Endothelial cell of umbilical vein (primary cell): ENCODE measurements at regions not wholly inside any gene's neighbourhood (a gene's known extent, or its start where the extent isn't known, plus 50 kb on each side); places are given as distances from the start of the nearest gene placed in this dataset.

ENCODE experiments used
- BruUV-seq: library from RNA; stranded (reverse); fragments of 400-500 nt; replicated peaks from 2 replicates; lab custom pipeline; 2021; lab: Mats Ljungman, UMichigan
- CTCF ChIA-PET: fragments of 300-600, 350-600 bp; sonication (Branson Sonifier 250); formaldehyde crosslinking; loops from one replicate; lab custom pipeline; 2021; ENCODE audit warnings: antibody characterized with exemption, inconsistent platforms; lab: Charles Lee
- POLR2A ChIA-PET: fragments of 300-600, 350-600 bp; sonication (Branson Sonifier 250); formaldehyde crosslinking; loops from one replicate; lab custom pipeline; 2021; ENCODE audit warnings: antibody characterized with exemption, inconsistent platforms; lab: Charles Lee
- DNase-seq: peaks from one replicate; pipeline ENCODE4 v3.0.0-alpha.2; 2011; ENCODE audit warnings: low read depth, low spot score
- FAIRE-seq: peaks from 2 replicates; lab custom pipeline; 2011; peaks lifted over from hg19 to GRCh38; lab: Jason Lieb, UNC
- H2AFZ ChIP-seq: 2 replicates; pipeline ENCODE4 v1.6.0; 2012; ENCODE audit warnings: low read depth, low read length, control low read depth, inconsistent platforms
- H3K27ac ChIP-seq: 2 replicates; pipeline ENCODE4 v1.5.1; 2011; ENCODE audit warnings: low read depth, mild to moderate bottlenecking, control low read depth, low read length, moderate library complexity; ENCODE audit not compliant: insufficient read depth
- H3K27me3 ChIP-seq, 2 experiments: 2 replicates each; pipeline versions ENCODE4 v1.6.0 to v1.6.1; 2011; ENCODE audit warnings: low read length in 2 of 2, mixed read lengths in 1 of 2; ENCODE audit not compliant: control insufficient read depth in 2 of 2, insufficient read depth in 2 of 2
- H3K36me3 ChIP-seq, 2 experiments: 2 replicates in 1 of 2; 3 replicates in 1 of 2; pipeline ENCODE4 v1.5.1; 2011; ENCODE audit warnings: low read length in 2 of 2, mild to moderate bottlenecking in 1 of 2, moderate library complexity in 1 of 2; ENCODE audit not compliant: control insufficient read depth in 2 of 2, insufficient read depth in 2 of 2; ENCODE audit errors: extremely low read depth in 1 of 2
- H3K4me1 ChIP-seq: 3 replicates; pipeline ENCODE4 v1.5.1; 2011; ENCODE audit warnings: mild to moderate bottlenecking, low read length; ENCODE audit not compliant: control insufficient read depth, insufficient read depth; ENCODE audit errors: extremely low read depth
- H3K4me2 ChIP-seq: 2 replicates; pipeline ENCODE4 v1.6.1; 2011; ENCODE audit warnings: low read length, control low read depth, mixed read lengths; ENCODE audit not compliant: insufficient read depth
- H3K4me3 ChIP-seq, 3 experiments: fragments of 200-600 bp in 1 of 3; sonication (generic), shearing (Covaris generic) in 1 of 3; replicated peaks in 1 of 3; 2 replicates each; pipeline ENCODE4 v1.5.1; 2011 to 2016; ENCODE audit warnings: control low read depth in 3 of 3, low read length in 3 of 3, mild to moderate bottlenecking in 2 of 3, inconsistent platforms in 1 of 3, low read depth in 1 of 3, moderate library complexity in 1 of 3; ENCODE audit not compliant: insufficient read depth in 1 of 3
- H3K79me2 ChIP-seq: 2 replicates; pipeline ENCODE4 v1.6.0; 2012; ENCODE audit warnings: low read length, inconsistent platforms; ENCODE audit not compliant: control insufficient read depth, insufficient read depth
- H3K9ac ChIP-seq: replicated peaks from 2 replicates; pipeline ENCODE3; 2011; ENCODE audit warnings: low read length, control low read depth; ENCODE audit not compliant: insufficient read depth; ENCODE audit errors: extremely low read depth
- H3K9me1 ChIP-seq: replicated peaks from 3 replicates; pipeline ENCODE4 v1.6.0; 2011; ENCODE audit warnings: mild to moderate bottlenecking, low read length; ENCODE audit not compliant: control insufficient read depth, insufficient read depth; ENCODE audit errors: extremely low read depth
- H3K9me3 ChIP-seq: replicated peaks from 2 replicates; pipeline ENCODE4 v1.5.1; 2012; ENCODE audit warnings: low read length, inconsistent platforms; ENCODE audit not compliant: control insufficient read depth, insufficient read depth
- H4K20me1 ChIP-seq: replicated peaks from 2 replicates; pipeline ENCODE3; 2011; ENCODE audit warnings: mild to moderate bottlenecking, low read length; ENCODE audit not compliant: control insufficient read depth, insufficient read depth; ENCODE audit errors: extremely low read depth
- CTCF ChIP-seq, 2 donors: IDR thresholded peaks; 1 replicate in 1 of 2; 2 replicates in 1 of 2; pipeline ENCODE4 v1.5.1; 2011; ENCODE audit warnings: low read length in 2 of 2, mild to moderate bottlenecking in 2 of 2, moderate library complexity in 2 of 2, control low read depth in 1 of 2, inconsistent platforms in 1 of 2, low read depth in 1 of 2; ENCODE audit not compliant: insufficient read depth in 1 of 2; ENCODE audit errors: extremely low read depth in 1 of 2
- EZH2 ChIP-seq: IDR thresholded peaks from 2 replicates; pipeline ENCODE4 v1.6.1; 2012; ENCODE audit warnings: borderline replicate concordance, low read depth, mild to moderate bottlenecking, moderate library complexity, low read length, inconsistent platforms; ENCODE audit not compliant: severe bottlenecking
- FOS ChIP-seq: IDR thresholded peaks from 2 replicates; pipeline ENCODE4 v1.6.1; 2011; ENCODE audit warnings: mild to moderate bottlenecking, low read length, moderate library complexity, borderline replicate concordance; ENCODE audit not compliant: insufficient read depth
- GATA2 ChIP-seq: IDR thresholded peaks from 2 replicates; pipeline ENCODE4 v1.7.0; 2011; ENCODE audit warnings: low read depth, mild to moderate bottlenecking, moderate library complexity, mixed read lengths, low read length; ENCODE audit not compliant: insufficient read length, insufficient read depth
- JUN ChIP-seq: IDR thresholded peaks from 2 replicates; pipeline ENCODE4 v1.6.1; 2011; ENCODE audit warnings: borderline replicate concordance, low read depth; ENCODE audit not compliant: insufficient read length, insufficient read depth
- MAX ChIP-seq: IDR thresholded peaks from 2 replicates; pipeline ENCODE4 v1.6.1; 2011; ENCODE audit not compliant: insufficient read depth, insufficient read length
- MYC ChIP-seq: IDR thresholded peaks from one replicate; pipeline ENCODE4 v1.6.1; 2011; ENCODE audit warnings: mild to moderate bottlenecking, low read depth, low read length
- POLR2A ChIP-seq: IDR thresholded peaks from 2 replicates; pipeline ENCODE4 v1.6.1; 2012; ENCODE audit warnings: low read depth, mild to moderate bottlenecking, control low read depth, low read length
- POLR2AphosphoS5 ChIP-seq: IDR thresholded peaks from 2 replicates; pipeline ENCODE4 v1.6.1; 2012; ENCODE audit warnings: low read depth, mild to moderate bottlenecking, control low read depth, low read length, moderate library complexity; ENCODE audit not compliant: insufficient read depth
- dilution Hi-C: fragments of 300-500 bp; cut with MboI; formaldehyde crosslinking; loops from one replicate; pipeline ENCODE4 v1.15.0; 2019; ENCODE audit warnings: low sequenced_read_pairs; ENCODE audit not compliant: extremely low pct_ligation_motif_present
- intact Hi-C: fragments of 100-400 bp; cut with micrococcal nuclease; formaldehyde crosslinking; loops from one replicate; pipeline ENCODE4 v1.10.0; 2022

GRCh38 chr5:9930156-9930555 lies 300.0 kb upstream of the TAS2R1 start:
- no peaks in the 10 kb centered on the region for H3K9me1 ChIP-seq
- no peaks in the 10 kb centered on the region for H3K4me1 ChIP-seq
- intact Hi-C loops = no loop called here
- FAIRE-seq (no peak), DNase-seq (no peak)
- ChIA-PET CTCF (no interaction called here), POLR2A (no interaction called here)
- dilution Hi-C loops = no loop called here
- TF ChIP-seq GATA2 (no peak), EZH2 (no peak), JUN (no peak), CTCF (IDR thresholded peaks at IDR 0.05; ENCODE audit: extremely low read depth in 1 of 2, insufficient read depth in 1 of 2, low read depth in 1 of 2, low read length in 2 of 2) (no peak), POLR2A (no peak), MAX (no peak), FOS (no peak), MYC (no peak), POLR2AphosphoS5 (no peak)
- no peak overlapping the region for H3K4me3 ChIP-seq
- no peaks in the 10 kb centered on the region for H3K79me2 ChIP-seq
- H3K27me3 ChIP-seq = no peaks in the 10 kb centered on the region
- no peaks in the 10 kb centered on the region for H4K20me1 ChIP-seq
- no peaks in the 10 kb centered on the region for H3K36me3 ChIP-seq
- H3K9me3 ChIP-seq = peaks cover 2% of the 10 kb centered on the region
- H2AFZ ChIP-seq = no peak overlapping the region
- no peak overlapping the region for H3K27ac ChIP-seq
- no peak overlapping the region for H3K4me2 ChIP-seq
- H3K9ac ChIP-seq = no peak overlapping the region
- BruUV-seq = no TSS peak
